HCT116 (cell line): ENCODE measurements at regions not wholly inside any gene's neighbourhood (a gene's known extent, or its start where the extent isn't known, plus 50 kb on each side); places are given as distances from the start of the nearest gene placed in this dataset.

ENCODE experiments used
- FOSL1 ChIP-seq: IDR thresholded peaks from 2 replicates; pipeline ENCODE4 v1.6.1; 2012; ENCODE audit warnings: low read depth
- POLR2A ChIP-seq: IDR thresholded peaks from 2 replicates; pipeline ENCODE4 v1.7.0; 2011; ENCODE audit warnings: borderline replicate concordance; ENCODE audit not compliant: insufficient read depth, insufficient read length; ENCODE audit errors: extremely low read depth
- POLR2AphosphoS5 ChIP-seq: IDR thresholded peaks from 2 replicates; pipeline ENCODE4 v1.6.1; 2011; ENCODE audit warnings: mild to moderate bottlenecking, low read depth, low read length, moderate library complexity
- TF ChIP-seq, protein P1 (sequence below): IDR thresholded peaks from 2 replicates; pipeline ENCODE4 v1.6.1; 2012; ENCODE audit warnings: low read depth
- TF ChIP-seq, protein P2 (sequence below), 3 experiments: fragments of 200-600 bp in 1 of 3; sonication (generic) in 1 of 3; IDR thresholded peaks in 2 of 3; conservative IDR thresholded peaks in 1 of 3; 2 replicates each; pipeline ENCODE4 v1.5.1; 2012 to 2017; ENCODE audit warnings: low read depth in 2 of 3, low read length in 2 of 3, antibody characterized with exemption in 1 of 3, borderline replicate concordance in 1 of 3, control low read depth in 1 of 3, mild to moderate bottlenecking in 1 of 3, mixed read lengths in 1 of 3, mixed run types in 1 of 3, moderate library complexity in 1 of 3; ENCODE audit not compliant: insufficient read depth in 1 of 3

DNA sequence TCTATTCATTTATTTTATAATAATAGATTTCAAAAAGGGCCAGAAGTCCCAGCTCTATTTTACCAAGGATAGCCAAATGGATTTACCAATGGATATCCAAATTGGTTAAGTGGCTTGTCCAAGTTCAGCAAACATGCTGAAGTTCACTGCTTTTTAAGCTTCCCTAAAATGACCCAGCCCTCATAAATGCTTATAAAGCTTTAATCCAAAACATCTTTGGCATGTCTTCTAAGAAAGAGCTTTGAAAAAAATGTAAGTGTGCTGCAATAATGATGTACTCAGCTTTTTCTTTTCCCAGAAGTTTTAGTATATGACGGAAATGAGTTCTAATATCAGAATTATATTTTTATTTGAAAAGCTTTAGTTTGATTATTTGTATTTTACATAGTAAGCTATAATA is 451.5 kb upstream of the ADAMTS5 start:
- TF ChIP-seq, protein P1, sequence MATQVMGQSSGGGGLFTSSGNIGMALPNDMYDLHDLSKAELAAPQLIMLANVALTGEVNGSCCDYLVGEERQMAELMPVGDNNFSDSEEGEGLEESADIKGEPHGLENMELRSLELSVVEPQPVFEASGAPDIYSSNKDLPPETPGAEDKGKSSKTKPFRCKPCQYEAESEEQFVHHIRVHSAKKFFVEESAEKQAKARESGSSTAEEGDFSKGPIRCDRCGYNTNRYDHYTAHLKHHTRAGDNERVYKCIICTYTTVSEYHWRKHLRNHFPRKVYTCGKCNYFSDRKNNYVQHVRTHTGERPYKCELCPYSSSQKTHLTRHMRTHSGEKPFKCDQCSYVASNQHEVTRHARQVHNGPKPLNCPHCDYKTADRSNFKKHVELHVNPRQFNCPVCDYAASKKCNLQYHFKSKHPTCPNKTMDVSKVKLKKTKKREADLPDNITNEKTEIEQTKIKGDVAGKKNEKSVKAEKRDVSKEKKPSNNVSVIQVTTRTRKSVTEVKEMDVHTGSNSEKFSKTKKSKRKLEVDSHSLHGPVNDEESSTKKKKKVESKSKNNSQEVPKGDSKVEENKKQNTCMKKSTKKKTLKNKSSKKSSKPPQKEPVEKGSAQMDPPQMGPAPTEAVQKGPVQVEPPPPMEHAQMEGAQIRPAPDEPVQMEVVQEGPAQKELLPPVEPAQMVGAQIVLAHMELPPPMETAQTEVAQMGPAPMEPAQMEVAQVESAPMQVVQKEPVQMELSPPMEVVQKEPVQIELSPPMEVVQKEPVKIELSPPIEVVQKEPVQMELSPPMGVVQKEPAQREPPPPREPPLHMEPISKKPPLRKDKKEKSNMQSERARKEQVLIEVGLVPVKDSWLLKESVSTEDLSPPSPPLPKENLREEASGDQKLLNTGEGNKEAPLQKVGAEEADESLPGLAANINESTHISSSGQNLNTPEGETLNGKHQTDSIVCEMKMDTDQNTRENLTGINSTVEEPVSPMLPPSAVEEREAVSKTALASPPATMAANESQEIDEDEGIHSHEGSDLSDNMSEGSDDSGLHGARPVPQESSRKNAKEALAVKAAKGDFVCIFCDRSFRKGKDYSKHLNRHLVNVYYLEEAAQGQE: no peak
- TF ChIP-seq FOSL1: no peak
- no peak for TF ChIP-seq POLR2A
- no peak for TF ChIP-seq POLR2AphosphoS5
- TF ChIP-seq, protein P2, sequence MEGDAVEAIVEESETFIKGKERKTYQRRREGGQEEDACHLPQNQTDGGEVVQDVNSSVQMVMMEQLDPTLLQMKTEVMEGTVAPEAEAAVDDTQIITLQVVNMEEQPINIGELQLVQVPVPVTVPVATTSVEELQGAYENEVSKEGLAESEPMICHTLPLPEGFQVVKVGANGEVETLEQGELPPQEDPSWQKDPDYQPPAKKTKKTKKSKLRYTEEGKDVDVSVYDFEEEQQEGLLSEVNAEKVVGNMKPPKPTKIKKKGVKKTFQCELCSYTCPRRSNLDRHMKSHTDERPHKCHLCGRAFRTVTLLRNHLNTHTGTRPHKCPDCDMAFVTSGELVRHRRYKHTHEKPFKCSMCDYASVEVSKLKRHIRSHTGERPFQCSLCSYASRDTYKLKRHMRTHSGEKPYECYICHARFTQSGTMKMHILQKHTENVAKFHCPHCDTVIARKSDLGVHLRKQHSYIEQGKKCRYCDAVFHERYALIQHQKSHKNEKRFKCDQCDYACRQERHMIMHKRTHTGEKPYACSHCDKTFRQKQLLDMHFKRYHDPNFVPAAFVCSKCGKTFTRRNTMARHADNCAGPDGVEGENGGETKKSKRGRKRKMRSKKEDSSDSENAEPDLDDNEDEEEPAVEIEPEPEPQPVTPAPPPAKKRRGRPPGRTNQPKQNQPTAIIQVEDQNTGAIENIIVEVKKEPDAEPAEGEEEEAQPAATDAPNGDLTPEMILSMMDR (IDR thresholded peaks at IDR 0.05 in 2 of 3, conservative IDR thresholded peaks at IDR 0.05 in 1 of 3; ENCODE audit: borderline replicate concordance in 1 of 3, insufficient read depth in 1 of 3, low read depth in 2 of 3, low read length in 2 of 3): no peak
